Kidney (tissue), 13 donors: ENCODE measurements at regions not wholly inside any gene's neighbourhood (a gene's known extent, or its start where the extent isn't known, plus 50 kb on each side); places are given as distances from the start of the nearest gene placed in this dataset.

Source experiments
- DNase-seq, 5 donors: peaks; one replicate each; pipeline ENCODE4 v3.0.0-alpha.2; 2013 to 2020
- FAIRE-seq: peaks from 2 replicates; lab custom pipeline; 2012; peaks lifted over from hg19 to GRCh38; lab: Jason Lieb, UNC
- H3K27ac ChIP-seq, 2 donors: one replicate each; pipeline ENCODE4 v1.7.0; 2013; ENCODE audit warnings: low read depth in 2 of 2, low read length in 2 of 2, inconsistent platforms in 1 of 2
- H3K27me3 ChIP-seq: one replicate; pipeline ENCODE4 v1.7.1; 2013; ENCODE audit warnings: low read length, inconsistent platforms; ENCODE audit not compliant: control insufficient read depth, insufficient read depth
- H3K36me3 ChIP-seq, 3 donors: one replicate each; pipeline versions ENCODE4 v1.7.0 to v1.7.1; 2013; ENCODE audit warnings: low read length in 3 of 3, control low read depth in 1 of 3, inconsistent platforms in 1 of 3; ENCODE audit not compliant: insufficient read depth in 3 of 3, control insufficient read depth in 2 of 3
- H3K4me1 ChIP-seq, 3 donors: one replicate each; pipeline versions ENCODE4 v1.7.0 to v1.7.1; 2013; ENCODE audit warnings: low read length in 3 of 3, inconsistent platforms in 1 of 3, low read depth in 1 of 3; ENCODE audit not compliant: control insufficient read depth in 2 of 3, insufficient read depth in 2 of 3
- H3K4me3 ChIP-seq, 3 donors: one replicate each; pipeline versions ENCODE4 v1.7.0 to v1.8.1; 2013; ENCODE audit warnings: low read length in 3 of 3, control low read depth in 1 of 3, inconsistent platforms in 1 of 3
- H3K9ac ChIP-seq, 3 donors: one replicate each; pipeline versions ENCODE4 v1.7.0 to v1.7.1; 2013; ENCODE audit warnings: low read length in 3 of 3, control low read depth in 1 of 3, inconsistent platforms in 1 of 3
- H3K9me3 ChIP-seq, 3 donors: one replicate each; pipeline versions ENCODE4 v1.7.0 to v1.7.1; 2013; ENCODE audit warnings: low read length in 3 of 3, control low read depth in 1 of 3, inconsistent platforms in 1 of 3; ENCODE audit not compliant: control insufficient read depth in 2 of 3, insufficient read depth in 1 of 3
- intact Hi-C: fragments of 100-400 bp; cut with DNase I; formaldehyde crosslinking; loops from one replicate; pipeline ENCODE4 v1.11.1; 2022
- TF ChIP-seq, protein P1 (sequence below): IDR thresholded peaks from 3 replicates; pipeline ENCODE4 v1.5.1; 2012; ENCODE audit warnings: mild to moderate bottlenecking, moderate library complexity, borderline replicate concordance; ENCODE audit not compliant: insufficient read depth; ENCODE audit errors: extremely low read depth
- donor health status: control.
- donor health status: control.
- donor health status: control.
- donor health status: control.
- donor health status: control.
- donor health status: DM: yes; HTN: yes; CAD: no.
- donor health status: Normal renal cell carcinoma (clear cell type).

DNA sequence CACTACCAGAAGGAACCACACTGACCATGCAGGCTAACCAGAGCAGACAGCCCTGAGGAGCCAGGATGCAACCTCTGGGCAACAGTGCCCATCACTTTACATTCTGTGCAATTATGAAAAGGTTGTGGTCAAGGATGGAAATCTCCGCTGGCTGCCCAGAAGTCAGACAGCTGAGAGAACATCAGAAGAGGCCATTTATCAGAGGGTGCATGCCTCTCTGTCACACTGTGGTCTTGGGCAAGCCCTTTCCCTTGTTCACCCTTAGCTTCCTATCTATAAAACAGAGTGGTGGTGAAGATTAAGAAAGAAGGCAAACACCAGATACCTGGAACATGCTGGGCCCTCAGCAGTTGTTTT lies 120.7 kb upstream of the GDF10 start:
- intact Hi-C loops = no loop called here
- Histone ChIP-seq H3K9me3 (no peaks in the 10 kb centered on the region), H3K4me1 (no peaks in the 10 kb centered on the region), H3K27ac (no peak overlapping the region), H3K4me3 (no peak overlapping the region), H3K36me3 (no peaks in the 10 kb centered on the region), H3K27me3 (no peaks in the 10 kb centered on the region), H3K9ac (no peak overlapping the region)
- no peak for FAIRE-seq
- TF ChIP-seq, protein P1, sequence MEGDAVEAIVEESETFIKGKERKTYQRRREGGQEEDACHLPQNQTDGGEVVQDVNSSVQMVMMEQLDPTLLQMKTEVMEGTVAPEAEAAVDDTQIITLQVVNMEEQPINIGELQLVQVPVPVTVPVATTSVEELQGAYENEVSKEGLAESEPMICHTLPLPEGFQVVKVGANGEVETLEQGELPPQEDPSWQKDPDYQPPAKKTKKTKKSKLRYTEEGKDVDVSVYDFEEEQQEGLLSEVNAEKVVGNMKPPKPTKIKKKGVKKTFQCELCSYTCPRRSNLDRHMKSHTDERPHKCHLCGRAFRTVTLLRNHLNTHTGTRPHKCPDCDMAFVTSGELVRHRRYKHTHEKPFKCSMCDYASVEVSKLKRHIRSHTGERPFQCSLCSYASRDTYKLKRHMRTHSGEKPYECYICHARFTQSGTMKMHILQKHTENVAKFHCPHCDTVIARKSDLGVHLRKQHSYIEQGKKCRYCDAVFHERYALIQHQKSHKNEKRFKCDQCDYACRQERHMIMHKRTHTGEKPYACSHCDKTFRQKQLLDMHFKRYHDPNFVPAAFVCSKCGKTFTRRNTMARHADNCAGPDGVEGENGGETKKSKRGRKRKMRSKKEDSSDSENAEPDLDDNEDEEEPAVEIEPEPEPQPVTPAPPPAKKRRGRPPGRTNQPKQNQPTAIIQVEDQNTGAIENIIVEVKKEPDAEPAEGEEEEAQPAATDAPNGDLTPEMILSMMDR = no peak
- DNase-seq = no peak

DNA sequence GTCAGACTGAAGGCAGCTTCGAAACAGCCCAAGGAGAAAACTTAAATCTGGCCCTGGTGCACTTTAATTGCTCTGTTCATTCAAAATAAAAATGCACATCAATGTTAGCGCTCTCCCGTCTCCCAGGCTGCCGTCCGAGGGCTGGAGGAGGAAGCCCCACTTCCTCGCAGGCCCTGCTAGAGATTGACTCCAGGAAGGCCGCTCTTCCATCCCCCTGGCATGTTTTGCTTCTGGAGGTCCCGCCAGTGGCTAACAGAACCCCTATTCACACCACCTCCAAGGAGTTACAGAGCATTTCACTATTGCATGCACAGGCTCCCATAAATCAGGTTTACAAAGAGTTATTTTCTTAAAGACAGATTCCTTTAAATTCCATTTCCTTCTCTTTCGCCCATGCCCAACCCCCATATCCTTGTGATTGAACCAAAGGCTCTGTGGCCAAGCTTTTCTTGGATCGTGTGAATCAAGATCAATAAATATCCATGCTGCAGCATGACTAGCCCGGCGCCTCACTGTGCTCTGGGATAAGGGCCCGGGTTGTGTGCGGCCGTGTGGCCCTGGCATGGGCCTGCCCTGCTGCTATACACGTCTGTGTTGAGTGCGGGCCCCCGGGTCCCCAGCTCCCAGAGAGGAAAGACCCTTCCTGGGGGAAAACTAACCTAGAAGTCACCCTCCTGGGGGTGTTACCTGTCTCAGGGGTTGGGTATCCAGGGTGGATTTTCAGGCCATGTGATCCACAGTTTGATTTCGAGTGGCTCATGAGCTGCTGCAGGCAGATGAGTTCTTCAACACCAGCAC lies 118.7 kb upstream of the GDF10 start:
- Histone ChIP-seq H3K27ac (no peak overlapping the region), H3K36me3 (no peaks in the 10 kb centered on the region), H3K27me3 (no peaks in the 10 kb centered on the region), H3K9ac (no peak overlapping the region), H3K4me1 (no peaks in the 10 kb centered on the region), H3K4me3 (no peak overlapping the region), H3K9me3 (no peaks in the 10 kb centered on the region)
- peak in 4 of 5 donors; percentile 40 to 59 (median 50) for DNase-seq
- intact Hi-C loops = no loop called here
- FAIRE-seq = no peak
- TF ChIP-seq, protein P1 = no peak

DNA sequence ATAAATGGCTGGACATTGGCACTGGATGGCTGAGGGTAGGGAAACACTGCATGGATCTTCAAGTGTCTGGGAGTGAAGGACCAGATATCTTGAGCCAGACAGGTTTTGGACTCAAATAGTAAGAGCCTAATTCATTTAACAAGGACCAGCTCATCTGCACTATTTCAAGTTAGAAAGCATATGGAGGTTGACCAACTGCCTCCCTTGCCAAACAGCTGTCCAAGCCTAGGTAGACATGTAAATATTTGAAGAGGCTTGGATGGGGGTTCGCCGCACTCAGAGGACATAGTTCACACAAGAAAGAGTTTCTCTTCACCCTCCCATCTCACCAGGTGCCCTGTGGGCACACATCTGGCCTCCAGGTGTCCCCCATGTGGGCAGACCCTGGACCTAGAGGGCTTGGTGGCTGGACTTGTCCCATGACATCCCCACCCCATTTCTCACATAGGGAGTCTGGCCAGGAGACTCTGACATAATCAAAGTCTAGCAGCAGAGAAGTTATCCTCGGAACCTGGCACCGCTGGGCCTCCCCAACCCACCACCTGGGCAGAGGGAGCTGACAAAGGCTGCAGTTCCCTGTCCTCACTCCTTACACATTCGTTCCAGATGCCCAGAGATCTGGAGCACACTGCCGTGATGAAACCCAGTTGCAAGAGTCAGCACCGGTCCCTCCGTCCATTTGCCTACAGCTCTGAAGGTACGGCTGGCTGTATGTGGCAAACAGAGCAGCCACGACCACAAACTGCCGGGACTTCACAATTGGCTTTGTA lies 116.9 kb upstream of the GDF10 start:
- intact Hi-C loops = no loop called here

More for the DNA sequence above, 116.9 kb upstream of the GDF10 start:
- Histone ChIP-seq H3K9me3 (no peaks in the 10 kb centered on the region), H3K4me1 (no peaks in the 10 kb centered on the region), H3K9ac (no peak overlapping the region), H3K27me3 (no peaks in the 10 kb centered on the region), H3K36me3 (no peaks in the 10 kb centered on the region), H3K27ac (no peak overlapping the region), H3K4me3 (no peak overlapping the region)
- DNase-seq (no peak), FAIRE-seq (no peak)
- TF ChIP-seq, protein P1 = no peak
